Posterior cingulate gyrus (tissue), 11 donors: ENCODE measurements at regions not wholly inside any gene's neighbourhood (a gene's known extent, or its start where the extent isn't known, plus 50 kb on each side); places are given as distances from the start of the nearest gene placed in this dataset.
"Not testable (repeated sequence)": the region's sequence is repeated elsewhere in the genome, so short reads cannot be mapped to it uniquely, and the experiment has no call there.

Source experiments
- DNase-seq, 10 donors: peaks; one replicate each; pipeline versions ENCODE4 v3.0.0 to v3.0.0-alpha.2; 2020 to 2021; ENCODE audit warnings: mixed read lengths in 3 of 10
- intact Hi-C: fragments of 100-400 bp; cut with DNase I; formaldehyde crosslinking; loops from one replicate; pipeline ENCODE4 v1.15.1; 2023

- no peak for DNase-seq
- intact Hi-C loops = no loop called here
Measured at GRCh38 chr11:39681428-39681827, 1778.0 kb downstream of the LRRC4C start.

GRCh38 chr11:39678996-39679395 lies 1780.5 kb downstream of the LRRC4C start:
- DNase-seq = no peak
- intact Hi-C loops = no loop called here

GRCh38 chr11:39675171-39675570 lies 1784.3 kb downstream of the LRRC4C start:
- intact Hi-C loops = no loop called here
- DNase-seq = no peak

GRCh38 chr11:39674761-39675160 lies 1784.7 kb downstream of the LRRC4C start:
- intact Hi-C loops = no loop called here

GRCh38 chr11:39674024-39674423 lies 1785.4 kb downstream of the LRRC4C start:
- intact Hi-C loops = no loop called here
- no peak for DNase-seq

More at GRCh38 chr11:39674761-39675160, 1784.7 kb downstream of the LRRC4C start:
- no peak for DNase-seq

GRCh38 chr11:39668640-39669039 lies 1790.8 kb downstream of the LRRC4C start:
- intact Hi-C loops = no loop called here

GRCh38 chr11:39664023-39664422 lies 1795.4 kb downstream of the LRRC4C start:
- intact Hi-C loops = no loop called here
- peak in 2 of 10 donors; percentile 57 to 62 for DNase-seq

More at GRCh38 chr11:39668640-39669039, 1790.8 kb downstream of the LRRC4C start:
- no peak for DNase-seq

GRCh38 chr11:39661890-39662289 lies 1797.6 kb downstream of the LRRC4C start:
- intact Hi-C loops = no loop called here
- DNase-seq = no peak

GRCh38 chr11:39651857-39652461 lies 1807.5 kb downstream of the LRRC4C start:
- DNase-seq = peak in 2 of 10 donors; percentile 47 to 74
- intact Hi-C loops = no loop called here

GRCh38 chr11:39641751-39642150 lies 1817.7 kb downstream of the LRRC4C start:
- DNase-seq = peak in 1 of 10 donors; percentile 65
- intact Hi-C loops = no loop called here

- intact Hi-C loops = no loop called here
- no peak for DNase-seq
Measured at GRCh38 chr11:39630365-39630764, 1829.1 kb downstream of the LRRC4C start.

GRCh38 chr11:39628311-39628710 lies 1831.1 kb downstream of the LRRC4C start:
- intact Hi-C loops = no loop called here
- no peak for DNase-seq

GRCh38 chr11:39620309-39620708 lies 1839.1 kb downstream of the LRRC4C start:
- intact Hi-C loops, DNase-seq: not testable (repeated sequence)

- intact Hi-C loops = no loop called here
- DNase-seq = no peak
Measured at GRCh38 chr11:39617971-39618370, 1841.5 kb downstream of the LRRC4C start.

- intact Hi-C loops = no loop called here
- DNase-seq = peak in 1 of 10 donors; percentile 9
Measured at GRCh38 chr11:39589391-39589790, 1870.1 kb downstream of the LRRC4C start.

- no peak for DNase-seq
- intact Hi-C loops = no loop called here
Measured at GRCh38 chr11:39586036-39586435, 1873.4 kb downstream of the LRRC4C start.

- intact Hi-C loops = no loop called here
- no peak for DNase-seq
Measured at GRCh38 chr11:39571081-39571480, 1888.4 kb downstream of the LRRC4C start.

GRCh38 chr11:39570526-39570925 lies 1888.9 kb downstream of the LRRC4C start:
- no peak for DNase-seq
- intact Hi-C loops = no loop called here

- no peak for DNase-seq
Measured at GRCh38 chr11:39569789-39570188, 1889.7 kb downstream of the LRRC4C start.

GRCh38 chr11:39542460-39542859 lies 1917.0 kb downstream of the LRRC4C start:
- intact Hi-C loops = no loop called here
- no peak for DNase-seq

More at GRCh38 chr11:39569789-39570188, 1889.7 kb downstream of the LRRC4C start:
- intact Hi-C loops = no loop called here

- DNase-seq = no peak
- intact Hi-C loops = no loop called here
Measured at GRCh38 chr11:39541945-39542351, 1917.5 kb downstream of the LRRC4C start.

- intact Hi-C loops = not testable (repeated sequence)
- DNase-seq = peak in 3 of 10 donors; percentile 54 to 67 (median 63)
Measured at GRCh38 chr11:39536323-39536722, 1923.1 kb downstream of the LRRC4C start.
